ENCODE measurements at regions not wholly inside any gene's neighbourhood (a gene's known extent, or its start where the extent isn't known, plus 50 kb on each side); places are given as distances from the start of the nearest gene placed in this dataset.

- H3K4me3 ChIP-seq (ENCODE audit: low read length), result no peak overlapping the region
- TF ChIP-seq ZNF274 (IDR thresholded peaks at IDR 0.05; ENCODE audit: low read depth, low read length), result no peak
Observed at GRCh38 chr12:88970740-88971139, 381.6 kb downstream of the DUSP6 start.

GRCh38 chr12:88969127-88969526 lies 383.2 kb downstream of the DUSP6 start:
- H3K4me3 ChIP-seq (ENCODE audit: low read length), result no peak overlapping the region
- TF ChIP-seq ZNF274 (IDR thresholded peaks at IDR 0.05; ENCODE audit: low read depth, low read length), result no peak

- TF ChIP-seq ZNF274 (IDR thresholded peaks at IDR 0.05; ENCODE audit: low read depth, low read length), result no peak
- no peak overlapping the region for H3K4me3 ChIP-seq (ENCODE audit: low read length)
Observed at GRCh38 chr12:88960213-88960878, 380.1 kb upstream of the KITLG start.

- no peak for TF ChIP-seq ZNF274 (IDR thresholded peaks at IDR 0.05; ENCODE audit: low read depth, low read length)
- H3K4me3 ChIP-seq (ENCODE audit: low read length), result no peak overlapping the region
Observed at GRCh38 chr12:88958946-88959345, 378.7 kb upstream of the KITLG start.

- H3K4me3 ChIP-seq (ENCODE audit: low read length), result no peak overlapping the region
- no peak for TF ChIP-seq ZNF274 (IDR thresholded peaks at IDR 0.05; ENCODE audit: low read depth, low read length)
Observed at GRCh38 chr12:88958153-88958552, 377.9 kb upstream of the KITLG start.

- H3K4me3 ChIP-seq (ENCODE audit: low read length), result no peak overlapping the region
- TF ChIP-seq ZNF274 (IDR thresholded peaks at IDR 0.05; ENCODE audit: low read depth, low read length), result no peak
Observed at GRCh38 chr12:88957358-88957757, 377.1 kb upstream of the KITLG start.

GRCh38 chr12:88955531-88955930 lies 375.3 kb upstream of the KITLG start:
- no peak overlapping the region for H3K4me3 ChIP-seq (ENCODE audit: low read length)
- TF ChIP-seq ZNF274 (IDR thresholded peaks at IDR 0.05; ENCODE audit: low read depth, low read length), result no peak

- no peak overlapping the region for H3K4me3 ChIP-seq (ENCODE audit: low read length)
- TF ChIP-seq ZNF274 (IDR thresholded peaks at IDR 0.05; ENCODE audit: low read depth, low read length), result no peak
Observed at GRCh38 chr12:88953029-88953586, 372.8 kb upstream of the KITLG start.

GRCh38 chr12:88952562-88952942 lies 372.3 kb upstream of the KITLG start:
- no peak for TF ChIP-seq ZNF274 (IDR thresholded peaks at IDR 0.05; ENCODE audit: low read depth, low read length)

GRCh38 chr12:88951860-88952561 lies 371.7 kb upstream of the KITLG start:
- TF ChIP-seq ZNF274 (IDR thresholded peaks at IDR 0.05; ENCODE audit: low read depth, low read length), result no peak
- H3K4me3 ChIP-seq (ENCODE audit: low read length), result no peak overlapping the region

More at GRCh38 chr12:88952562-88952942, 372.3 kb upstream of the KITLG start:
- H3K4me3 ChIP-seq (ENCODE audit: low read length), result no peak overlapping the region

GRCh38 chr12:88951177-88951576 lies 370.9 kb upstream of the KITLG start:
- H3K4me3 ChIP-seq (ENCODE audit: low read length), result no peak overlapping the region
- no peak for TF ChIP-seq ZNF274 (IDR thresholded peaks at IDR 0.05; ENCODE audit: low read depth, low read length)

GRCh38 chr12:88947486-88948043 lies 367.3 kb upstream of the KITLG start:
- no peak for TF ChIP-seq ZNF274 (IDR thresholded peaks at IDR 0.05; ENCODE audit: low read depth, low read length)
- H3K4me3 ChIP-seq (ENCODE audit: low read length), result no peak overlapping the region

- TF ChIP-seq ZNF274 (IDR thresholded peaks at IDR 0.05; ENCODE audit: low read depth, low read length), result no peak
- no peak overlapping the region for H3K4me3 ChIP-seq (ENCODE audit: low read length)
Observed at GRCh38 chr12:88946372-88946997, 366.2 kb upstream of the KITLG start.

GRCh38 chr12:88945051-88945732 lies 364.9 kb upstream of the KITLG start:
- H3K4me3 ChIP-seq (ENCODE audit: low read length), result no peak overlapping the region
- no peak for TF ChIP-seq ZNF274 (IDR thresholded peaks at IDR 0.05; ENCODE audit: low read depth, low read length)

All from GM08714 (cell line).